ENCODE measurements at regions not wholly inside any gene's neighbourhood (a gene's known extent, or its start where the extent isn't known, plus 50 kb on each side); places are given as distances from the start of the nearest gene placed in this dataset.

GRCh38 chr6:97867177-97867576 is 584.2 kb upstream of the MMS22L start:
- Histone ChIP-seq H3K27me3 (no peaks in the 10 kb centered on the region), H3K4me2 (no peak overlapping the region), H3K4me3 (no peak overlapping the region), H3K36me3 (no peaks in the 10 kb centered on the region), H3K79me2 (ENCODE audit: low read depth) (no peaks in the 10 kb centered on the region), H4K20me1 (ENCODE audit: low read depth) (no peaks in the 10 kb centered on the region), H3K9ac (no peak overlapping the region), H3F3A (ENCODE audit: low read depth) (peaks cover 9% of the 10 kb centered on the region), H2AFZ (replicated peaks) (no peak overlapping the region), H3K9me3 (ENCODE audit: low read depth) (no peaks in the 10 kb centered on the region), H3K27ac (no peak overlapping the region), H3K4me1 (peaks cover 10% of the 10 kb centered on the region)
- peaks cover 4% of the 10 kb centered on the region for H3K9me3 Mint-ChIP-seq
- no peak overlapping the region for H3K27ac Mint-ChIP-seq
- peak overlapping the region; percentile 41 for H3K4me3 Mint-ChIP-seq
- H3K4me1 Mint-ChIP-seq, result peaks cover 9% of the 10 kb centered on the region
- DNase-seq (ENCODE audit: low spot score), result no peak
- TF ChIP-seq CTCF (IDR thresholded peaks at IDR 0.05), result no peak
- no peaks in the 10 kb centered on the region for H3K36me3 Mint-ChIP-seq
- H3K27me3 Mint-ChIP-seq (ENCODE audit: insufficient read depth, low read depth), result peaks cover 3% of the 10 kb centered on the region

- Histone ChIP-seq H3K27ac (no peak overlapping the region), H3K9me3 (ENCODE audit: low read depth) (peaks cover 4% of the 10 kb centered on the region), H3K4me3 (no peak overlapping the region), H3K79me2 (ENCODE audit: low read depth) (no peaks in the 10 kb centered on the region), H3K36me3 (no peaks in the 10 kb centered on the region), H2AFZ (replicated peaks) (no peak overlapping the region), H3F3A (ENCODE audit: low read depth) (peaks cover 9% of the 10 kb centered on the region), H3K4me2 (no peak overlapping the region), H3K27me3 (no peaks in the 10 kb centered on the region), H4K20me1 (ENCODE audit: low read depth) (no peaks in the 10 kb centered on the region), H3K9ac (no peak overlapping the region), H3K4me1 (peaks cover 10% of the 10 kb centered on the region)
- H3K4me3 Mint-ChIP-seq, result no peak overlapping the region
- H3K9me3 Mint-ChIP-seq, result peaks cover 4% of the 10 kb centered on the region
- H3K27ac Mint-ChIP-seq, result no peak overlapping the region
- H3K36me3 Mint-ChIP-seq, result no peaks in the 10 kb centered on the region
- peaks cover 3% of the 10 kb centered on the region for H3K27me3 Mint-ChIP-seq (ENCODE audit: insufficient read depth, low read depth)
- TF ChIP-seq EZH2 (IDR thresholded peaks at IDR 0.05), result no peak
- peaks cover 9% of the 10 kb centered on the region for H3K4me1 Mint-ChIP-seq
- DNase-seq (ENCODE audit: low spot score), result no peak
Measured at GRCh38 chr6:97870273-97870672, 587.3 kb upstream of the MMS22L start.

DNA sequence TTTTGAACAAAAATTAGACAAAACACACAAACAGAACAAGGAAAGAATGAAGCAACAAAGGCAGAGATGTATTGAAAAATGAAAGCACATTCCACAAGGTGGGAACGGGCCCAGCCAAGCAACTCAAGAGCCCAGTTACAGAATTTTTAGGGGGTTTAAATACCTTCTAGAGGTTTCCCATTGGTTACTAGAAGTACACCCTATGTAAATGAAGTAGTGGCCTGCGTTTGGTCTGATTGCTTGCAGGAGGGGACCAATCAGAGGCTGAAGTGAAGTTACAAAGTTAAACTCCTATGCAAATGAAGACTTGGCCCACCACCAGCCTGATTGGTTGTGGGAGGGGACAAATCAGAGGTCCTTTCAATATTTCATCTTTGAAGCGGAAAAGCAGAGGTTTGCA is 593.7 kb upstream of the MMS22L start:
- Histone ChIP-seq H3K27ac (no peak overlapping the region), H3K4me2 (no peak overlapping the region), H3K9ac (no peak overlapping the region), H3K27me3 (no peaks in the 10 kb centered on the region), H2AFZ (replicated peaks) (peak overlapping the region; percentile 17), H3K36me3 (no peaks in the 10 kb centered on the region), H3K9me3 (ENCODE audit: low read depth) (peaks cover 5% of the 10 kb centered on the region), H4K20me1 (ENCODE audit: low read depth) (no peaks in the 10 kb centered on the region), H3K4me1 (no peaks in the 10 kb centered on the region), H3K79me2 (ENCODE audit: low read depth) (no peaks in the 10 kb centered on the region), H3K4me3 (no peak overlapping the region), H3F3A (ENCODE audit: low read depth) (no peaks in the 10 kb centered on the region)
- H3K27ac Mint-ChIP-seq, result no peak overlapping the region
- TF ChIP-seq CTCF (IDR thresholded peaks at IDR 0.05) (no peak), EZH2 (IDR thresholded peaks at IDR 0.05) (no peak), EZH2phosphoT487 (IDR thresholded peaks at IDR 0.05) (no peak)
- peaks cover 18% of the 10 kb centered on the region for H3K4me1 Mint-ChIP-seq
- no peaks in the 10 kb centered on the region for H3K27me3 Mint-ChIP-seq (ENCODE audit: insufficient read depth, low read depth)
- no peak overlapping the region for H3K4me3 Mint-ChIP-seq
- H3K36me3 Mint-ChIP-seq, result no peaks in the 10 kb centered on the region
- DNase-seq (ENCODE audit: low spot score), result no peak
- peaks cover 6% of the 10 kb centered on the region for H3K9me3 Mint-ChIP-seq

DNA sequence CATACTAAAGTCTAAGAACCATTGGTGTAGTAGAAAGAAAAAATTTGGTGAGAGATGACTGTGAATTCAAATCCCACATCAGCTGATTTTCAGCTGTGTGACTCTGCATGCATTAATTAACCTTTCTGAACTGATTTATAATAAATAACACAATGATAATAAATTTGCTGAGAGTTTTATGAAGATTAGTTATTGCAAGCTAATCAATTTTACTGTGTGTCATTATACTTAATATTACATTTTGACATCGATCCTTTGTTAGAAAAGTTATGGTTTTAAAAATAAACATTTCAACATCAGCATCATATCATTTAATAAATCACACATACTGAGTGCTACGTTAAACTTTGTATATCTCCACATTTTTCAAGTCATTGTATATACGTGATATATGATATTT is 599.7 kb upstream of the MMS22L start:
- Histone ChIP-seq H3K4me3 (no peak overlapping the region), H2AFZ (replicated peaks) (peak overlapping the region; percentile 48)

More for the DNA sequence above, 599.7 kb upstream of the MMS22L start:
- H3K36me3 ChIP-seq, result no peaks in the 10 kb centered on the region
- no peaks in the 10 kb centered on the region for H3K27me3 ChIP-seq
- no peak overlapping the region for H3K4me2 ChIP-seq
- no peaks in the 10 kb centered on the region for H3K79me2 ChIP-seq (ENCODE audit: low read depth)
- Mint-ChIP-seq H3K27me3 (ENCODE audit: insufficient read depth, low read depth) (no peaks in the 10 kb centered on the region), H3K4me3 (no peak overlapping the region), H3K9me3 (no peaks in the 10 kb centered on the region), H3K27ac (no peak overlapping the region), H3K4me1 (peaks cover 42% of the 10 kb centered on the region), H3K36me3 (no peaks in the 10 kb centered on the region)
- H4K20me1 ChIP-seq (ENCODE audit: low read depth), result no peaks in the 10 kb centered on the region
- H3F3A ChIP-seq (ENCODE audit: low read depth), result no peaks in the 10 kb centered on the region
- H3K4me1 ChIP-seq, result peaks cover 10% of the 10 kb centered on the region
- no peak overlapping the region for H3K27ac ChIP-seq
- DNase-seq (ENCODE audit: low spot score), result no peak
- no peak overlapping the region for H3K9ac ChIP-seq
- TF ChIP-seq EZH2 (IDR thresholded peaks at IDR 0.05) (no peak), EZH2phosphoT487 (IDR thresholded peaks at IDR 0.05) (no peak), CTCF (IDR thresholded peaks at IDR 0.05) (no peak)
- no peaks in the 10 kb centered on the region for H3K9me3 ChIP-seq (ENCODE audit: low read depth)

All from neural progenitor cell (in vitro differentiated cells).